H1 (cell line): ENCODE measurements at regions not wholly inside any gene's neighbourhood (a gene's known extent, or its start where the extent isn't known, plus 50 kb on each side); places are given as distances from the start of the nearest gene placed in this dataset.

Experiments
- CTCF ChIA-PET: fragments of 300-600 bp; sonication (Branson Sonifier 250); formaldehyde crosslinking; loops from one replicate; lab custom pipeline; 2021; ENCODE audit not compliant: partially characterized antibody; lab: Charles Lee
- POLR2A ChIA-PET: fragments of 300-600 bp; sonication (Branson Sonifier 250); formaldehyde crosslinking; loops from one replicate; lab custom pipeline; 2021; ENCODE audit warnings: inconsistent platforms; ENCODE audit not compliant: partially characterized antibody; lab: Charles Lee
- DNase-seq, 2 experiments: peaks; one replicate each; pipeline versions ENCODE4 v3.0.0 to v3.0.0-alpha.2; 2010 to 2022; ENCODE audit warnings: low spot score in 2 of 2, low read depth in 1 of 2, mixed read lengths in 1 of 2
- FAIRE-seq: peaks from 2 replicates; lab custom pipeline; 2011; peaks lifted over from hg19 to GRCh38; lab: Jason Lieb, UNC
- H2AFZ ChIP-seq: 2 replicates; pipeline ENCODE4 v1.8.1; 2012; ENCODE audit warnings: low read length, inconsistent platforms
- H2AK5ac ChIP-seq: 2 replicates; pipeline ENCODE4 v1.6.1; 2013; ENCODE audit warnings: low read depth, low read length
- H2BK120ac ChIP-seq: replicated peaks from 2 replicates; pipeline ENCODE3; 2013; ENCODE audit warnings: low read depth, low read length, inconsistent platforms
- H2BK12ac ChIP-seq: 2 replicates; pipeline ENCODE4 v1.6.1; 2013; ENCODE audit warnings: low read depth, low read length
- H2BK15ac ChIP-seq: 2 replicates; pipeline ENCODE4 v1.6.1; 2013; ENCODE audit warnings: low read length
- H2BK20ac ChIP-seq: 2 replicates; pipeline ENCODE4 v1.6.1; 2013; ENCODE audit warnings: low read length
- H2BK5ac ChIP-seq: 2 replicates; pipeline ENCODE4 v1.6.1; 2013; ENCODE audit warnings: low read depth, low read length
- H3K14ac ChIP-seq: 2 replicates; pipeline ENCODE4 v1.6.1; 2013; ENCODE audit warnings: inconsistent platforms; ENCODE audit not compliant: insufficient read length
- H3K18ac ChIP-seq: 2 replicates; pipeline ENCODE4 v1.6.1; 2013; ENCODE audit warnings: low read length; ENCODE audit errors: extremely low read depth
- H3K23ac ChIP-seq: 2 replicates; pipeline ENCODE4 v1.6.1; 2013; ENCODE audit warnings: inconsistent platforms; ENCODE audit not compliant: insufficient read length
- H3K23me2 ChIP-seq: 2 replicates; pipeline ENCODE4 v1.6.1; 2013; ENCODE audit warnings: low read depth, low read length
- H3K27ac ChIP-seq: 2 replicates; pipeline ENCODE4 v1.6.1; 2011; ENCODE audit warnings: low read depth, low read length, inconsistent platforms
- H3K27me3 ChIP-seq, 4 experiments: replicated peaks in 1 of 4; 1 replicate in 1 of 4; 2 replicates in 3 of 4; pipeline versions ENCODE4 v1.6.1 to v1.8.1; 2011 to 2013; ENCODE audit warnings: low read length in 3 of 4, mild to moderate bottlenecking in 3 of 4, inconsistent platforms in 2 of 4, mixed read lengths in 2 of 4, moderate library complexity in 1 of 4; ENCODE audit not compliant: control insufficient read depth in 3 of 4, insufficient read depth in 3 of 4; ENCODE audit errors: extremely low read depth in 1 of 4
- H3K36me3 ChIP-seq, 4 experiments: 2 replicates each; pipeline versions ENCODE4 v1.6.1 to v1.8.1; 2011 to 2013; ENCODE audit warnings: mild to moderate bottlenecking in 4 of 4, low read length in 3 of 4, moderate library complexity in 2 of 4, control low read depth in 1 of 4, inconsistent platforms in 1 of 4; ENCODE audit not compliant: insufficient read depth in 4 of 4, control insufficient read depth in 2 of 4
- H3K4ac ChIP-seq: replicated peaks from 2 replicates; pipeline ENCODE3; 2013; ENCODE audit warnings: low read length, low read depth, mixed read lengths, inconsistent platforms; ENCODE audit not compliant: insufficient read length
- H3K4me1 ChIP-seq, 4 experiments: replicated peaks in 1 of 4; 1 replicate in 1 of 4; 2 replicates in 3 of 4; pipeline versions ENCODE4 v1.6.1 to v1.8.1; 2011 to 2013; ENCODE audit warnings: low read length in 3 of 4, inconsistent platforms in 2 of 4, mixed read lengths in 1 of 4; ENCODE audit not compliant: insufficient read depth in 4 of 4, control insufficient read depth in 3 of 4
- H3K4me2 ChIP-seq, 2 experiments: 2 replicates each; pipeline versions ENCODE4 v1.6.1 to v1.8.1; 2011 to 2013; ENCODE audit warnings: low read depth in 2 of 2, low read length in 2 of 2, control low read depth in 1 of 2, inconsistent platforms in 1 of 2, mild to moderate bottlenecking in 1 of 2; ENCODE audit not compliant: insufficient read depth in 1 of 2
- H3K4me3 ChIP-seq, 4 experiments: fragments of 200-600, 300-600 bp in 1 of 4; sonication (generic), shearing (Covaris generic), sonication (Bioruptor Twin) in 1 of 4; 2 replicates each; pipeline versions ENCODE4 v1.5.1 to v1.8.1; 2011 to 2016; ENCODE audit warnings: low read length in 4 of 4, low read depth in 3 of 4, control low read depth in 2 of 4, inconsistent platforms in 2 of 4, mild to moderate bottlenecking in 2 of 4, mixed read lengths in 1 of 4, moderate library complexity in 1 of 4; ENCODE audit not compliant: insufficient read depth in 2 of 4; ENCODE audit errors: extremely low read depth in 1 of 4
- H3K56ac ChIP-seq: replicated peaks from 2 replicates; pipeline ENCODE3; 2013; ENCODE audit warnings: low read depth, mild to moderate bottlenecking, mixed read lengths, low read length, inconsistent platforms; ENCODE audit not compliant: insufficient read length
- H3K79me1 ChIP-seq: 2 replicates; pipeline ENCODE4 v1.6.1; 2013; ENCODE audit warnings: low read depth, low read length, control low read depth
- H3K79me2 ChIP-seq, 2 experiments: 2 replicates each; pipeline versions ENCODE4 v1.6.1 to v1.8.1; 2012 to 2013; ENCODE audit warnings: low read length in 2 of 2, mild to moderate bottlenecking in 2 of 2, inconsistent platforms in 1 of 2; ENCODE audit not compliant: insufficient read depth in 2 of 2, control insufficient read depth in 1 of 2
- H3K9ac ChIP-seq, 4 experiments: replicated peaks in 1 of 4; 1 replicate in 1 of 4; 2 replicates in 3 of 4; pipeline versions ENCODE4 v1.6.1 to v1.8.1; 2011 to 2013; ENCODE audit warnings: low read depth in 3 of 4, low read length in 3 of 4, control low read depth in 2 of 4, mild to moderate bottlenecking in 2 of 4, moderate library complexity in 2 of 4, inconsistent platforms in 1 of 4; ENCODE audit errors: extremely low read depth in 1 of 4
- H3K9me3 ChIP-seq, 2 experiments: 2 replicates each; pipeline versions ENCODE4 v1.6.1 to v1.8.1; 2012 to 2013; ENCODE audit warnings: mild to moderate bottlenecking in 2 of 2, moderate library complexity in 2 of 2, control low read depth in 1 of 2, inconsistent platforms in 1 of 2, low read depth in 1 of 2, low read length in 1 of 2, mixed read lengths in 1 of 2; ENCODE audit not compliant: insufficient read depth in 2 of 2
- H4K20me1 ChIP-seq, 2 experiments: replicated peaks in 1 of 2; 2 replicates each; pipeline versions ENCODE3 to v1.8.1; 2011 to 2013; ENCODE audit warnings: inconsistent platforms in 2 of 2, low read length in 2 of 2, mild to moderate bottlenecking in 1 of 2; ENCODE audit not compliant: insufficient read depth in 2 of 2, control insufficient read depth in 1 of 2
- H4K5ac ChIP-seq: 2 replicates; pipeline ENCODE4 v1.6.1; 2013; ENCODE audit warnings: low read length, low read depth, mixed read lengths, inconsistent platforms; ENCODE audit not compliant: insufficient read length
- H4K8ac ChIP-seq: 2 replicates; pipeline ENCODE4 v1.8.0; 2013; ENCODE audit warnings: mild to moderate bottlenecking, moderate library complexity, low read length, inconsistent platforms; ENCODE audit not compliant: insufficient read depth; ENCODE audit errors: extremely low read depth
- H4K91ac ChIP-seq: replicated peaks from 2 replicates; pipeline ENCODE3; 2013; ENCODE audit warnings: low read length, mixed read lengths, inconsistent platforms; ENCODE audit not compliant: insufficient read length
- ATF2 ChIP-seq: IDR thresholded peaks from 2 replicates; pipeline ENCODE4 v1.6.1; 2012; ENCODE audit warnings: low read length, inconsistent platforms
- BRCA1 ChIP-seq: IDR thresholded peaks from 2 replicates; pipeline ENCODE4 v1.6.1; 2012; ENCODE audit warnings: low read depth, low read length, improper control_type of control experiment
- EGR1 ChIP-seq: IDR thresholded peaks from 2 replicates; pipeline ENCODE4 v1.6.1; 2011; ENCODE audit warnings: low read depth, low read length, borderline replicate concordance
- GTF2F1 ChIP-seq: IDR thresholded peaks from 2 replicates; pipeline ENCODE4 v1.6.1; 2012; ENCODE audit warnings: low read depth, low read length, improper control_type of control experiment, borderline replicate concordance
- SIN3A ChIP-seq, 2 experiments: IDR thresholded peaks in 1 of 2; conservative IDR thresholded peaks in 1 of 2; 2 replicates each; pipeline ENCODE4 v1.6.1; 2011 to 2012; ENCODE audit warnings: low read length in 2 of 2, improper control_type of control experiment in 1 of 2, low read depth in 1 of 2, mild to moderate bottlenecking in 1 of 2
- SIRT6 ChIP-seq: IDR thresholded peaks from one replicate; pipeline ENCODE4 v1.7.1; 2012; ENCODE audit warnings: low read length, inconsistent platforms
- SIX5 ChIP-seq: IDR thresholded peaks from 2 replicates; pipeline ENCODE4 v1.6.1; 2011; ENCODE audit warnings: mild to moderate bottlenecking, low read depth, low read length
- SP2 ChIP-seq: IDR thresholded peaks from 2 replicates; pipeline ENCODE4 v1.6.1; 2012; ENCODE audit warnings: mild to moderate bottlenecking, low read length, inconsistent platforms
- SP4 ChIP-seq: IDR thresholded peaks from 2 replicates; pipeline ENCODE4 v1.6.1; 2012; ENCODE audit warnings: low read length, inconsistent platforms
- SRF ChIP-seq: IDR thresholded peaks from 2 replicates; pipeline ENCODE4 v1.6.1; 2011; ENCODE audit warnings: mild to moderate bottlenecking, low read depth, low read length, moderate library complexity
- TAF7 ChIP-seq: optimal IDR thresholded peaks from 2 replicates; pipeline ENCODE3; 2011; ENCODE audit warnings: low read depth, mild to moderate bottlenecking, inconsistent platforms, low read length, moderate library complexity, borderline replicate concordance
- TBP ChIP-seq: IDR thresholded peaks from 2 replicates; pipeline ENCODE4 v1.6.1; 2011; ENCODE audit warnings: low read depth, low read length, improper control_type of control experiment
- ZNF274 ChIP-seq: IDR thresholded peaks from 2 replicates; pipeline ENCODE4 v1.7.0; 2012; ENCODE audit warnings: low read length, borderline replicate concordance; ENCODE audit errors: extremely low read depth
- WGBS, 2 experiments: shearing (Covaris generic) in 1 of 2; methylation state at CpG; one replicate each; pipeline versions ENCODE4 v1.1.6 to v1.1.7; 2013 to 2015; ENCODE audit warnings: low lambda C conversion rate in 2 of 2, mixed read lengths in 2 of 2, inconsistent platforms in 1 of 2, low coverage in 1 of 2, missing lambda C conversion rate in 1 of 2; ENCODE audit not compliant: insufficient replicate concordance in 2 of 2, insufficient coverage in 1 of 2, insufficient read length in 1 of 2; ENCODE audit errors: extremely low coverage in 1 of 2, missing lambda C conversion rate in 1 of 2; 5-methylcytosine and 5-hydroxymethylcytosine counted together

GRCh38 chr4:125591290-125591689 lies 276.5 kb downstream of the FAT4 start:
- no peak overlapping the region for H3K4ac ChIP-seq
- DNase-seq (no peak), FAIRE-seq (no peak)
- ChIA-PET POLR2A (no interaction called here), CTCF (interaction anchor here (0.9 kb wide), 1 partner anchor 21 kb away, joined by 3 read pairs; no protein-coding TSS in a partner anchor)
- TF ChIP-seq SIRT6: no peak
- no peak for TF ChIP-seq BRCA1
- TF ChIP-seq SP2: no peak
- TF ChIP-seq EGR1: no peak
- no peak for TF ChIP-seq SIX5
- TF ChIP-seq ZNF274: no peak
- no peak for TF ChIP-seq TAF7
- TF ChIP-seq SIN3A (conservative IDR thresholded peaks at IDR 0.05 in 1 of 2, IDR thresholded peaks at IDR 0.05 in 1 of 2; ENCODE audit: low read depth in 1 of 2, low read length in 2 of 2): no peak
- TF ChIP-seq SP4: no peak
- TF ChIP-seq GTF2F1: no peak
- no peak for TF ChIP-seq ATF2
- TF ChIP-seq SRF: no peak
- no peak for TF ChIP-seq TBP
- no peak overlapping the region for H2BK20ac ChIP-seq
- no peaks in the 10 kb centered on the region for H3K27me3 ChIP-seq
- no peak overlapping the region for H3K4me3 ChIP-seq
- peaks cover 4% of the 10 kb centered on the region in 2 experiments; a peak in 1 of 4 replicates for H3K9me3 ChIP-seq
- H2BK5ac ChIP-seq: no peak overlapping the region
- no peaks in the 10 kb centered on the region for H4K20me1 ChIP-seq
- no peak overlapping the region for H3K4me2 ChIP-seq
- no peak overlapping the region for H2BK15ac ChIP-seq
- H3K79me1 ChIP-seq: no peaks in the 10 kb centered on the region
- H3K36me3 ChIP-seq: no peaks in the 10 kb centered on the region
- H3K79me2 ChIP-seq: no peaks in the 10 kb centered on the region
- no peaks in the 10 kb centered on the region for H3K23me2 ChIP-seq
- H3K23ac ChIP-seq: no peak overlapping the region
- H3K18ac ChIP-seq: no peak overlapping the region
- no peak overlapping the region for H3K27ac ChIP-seq
- H2BK120ac ChIP-seq: no peak overlapping the region
- no peak overlapping the region for H2AFZ ChIP-seq
- no peak overlapping the region for H3K56ac ChIP-seq
- H2BK12ac ChIP-seq: no peak overlapping the region
- H4K8ac ChIP-seq: no peak overlapping the region; the same call in 1 of the 2 replicates
- no peak overlapping the region for H3K9ac ChIP-seq
- no peaks in the 10 kb centered on the region for H3K4me1 ChIP-seq
- no peak overlapping the region for H3K14ac ChIP-seq
- H4K5ac ChIP-seq: no peak overlapping the region
- no peak overlapping the region for H4K91ac ChIP-seq
- 93% methylated on average over 8 of the region's 8 CpGs; no CpG with 5 or more reads in 1 of the 2 experiments for WGBS, 2 experiments
- no peak overlapping the region for H2AK5ac ChIP-seq
